Activated naive CD8-positive, alpha-beta T cell treated with anti-CD3 and anti-CD28 coated beads, Interleukin-2, amount 50 U/mL, for 16 hours (primary cell): ENCODE measurements at regions not wholly inside any gene's neighbourhood (a gene's known extent, or its start where the extent isn't known, plus 50 kb on each side); places are given as distances from the start of the nearest gene placed in this dataset.

ENCODE experiments used
- DNase-seq: peaks from one replicate; pipeline ENCODE4 v3.0.0-alpha.2; 2020; ENCODE audit warnings: low read depth, low spot score

DNA sequence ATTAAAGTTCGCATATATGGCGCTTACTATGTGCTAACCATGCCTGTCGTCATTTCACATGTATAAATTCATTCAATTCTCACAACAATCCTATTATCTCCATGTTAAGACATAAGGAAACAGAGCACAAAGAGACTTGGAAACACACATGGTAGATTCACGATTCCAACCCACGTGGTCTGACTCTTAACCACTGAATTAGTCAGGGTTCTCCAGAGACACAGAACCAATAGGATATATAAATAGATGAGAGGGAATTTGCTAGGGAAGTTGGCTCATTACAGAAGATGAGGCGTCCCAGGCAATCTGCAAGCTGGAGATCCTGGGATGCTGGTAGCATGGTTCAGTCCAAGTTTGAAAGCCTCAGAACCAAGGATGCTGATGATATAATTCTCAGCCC, 765.3 kb downstream of the TBL1XR1 start:
- DNase-seq, result no peak

DNA sequence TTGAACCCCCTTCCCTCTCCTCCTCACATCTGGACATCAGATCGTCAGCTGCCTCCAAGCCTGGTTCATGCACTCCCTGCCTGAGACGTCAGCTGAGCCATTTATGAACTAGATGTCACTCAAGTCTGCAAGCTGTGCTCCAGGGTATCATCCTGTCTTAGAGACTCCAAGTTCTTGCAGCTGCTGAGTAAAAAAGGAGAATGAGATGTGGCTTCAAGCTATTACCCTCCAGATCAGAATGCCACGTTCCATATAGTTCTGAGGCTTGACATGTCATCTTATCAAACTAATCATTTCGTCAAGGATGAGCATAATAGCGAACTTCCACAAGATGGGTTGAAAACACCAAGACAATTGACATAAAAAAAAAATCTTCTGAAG, 766.3 kb downstream of the TBL1XR1 start:
- DNase-seq, result no peak

DNA sequence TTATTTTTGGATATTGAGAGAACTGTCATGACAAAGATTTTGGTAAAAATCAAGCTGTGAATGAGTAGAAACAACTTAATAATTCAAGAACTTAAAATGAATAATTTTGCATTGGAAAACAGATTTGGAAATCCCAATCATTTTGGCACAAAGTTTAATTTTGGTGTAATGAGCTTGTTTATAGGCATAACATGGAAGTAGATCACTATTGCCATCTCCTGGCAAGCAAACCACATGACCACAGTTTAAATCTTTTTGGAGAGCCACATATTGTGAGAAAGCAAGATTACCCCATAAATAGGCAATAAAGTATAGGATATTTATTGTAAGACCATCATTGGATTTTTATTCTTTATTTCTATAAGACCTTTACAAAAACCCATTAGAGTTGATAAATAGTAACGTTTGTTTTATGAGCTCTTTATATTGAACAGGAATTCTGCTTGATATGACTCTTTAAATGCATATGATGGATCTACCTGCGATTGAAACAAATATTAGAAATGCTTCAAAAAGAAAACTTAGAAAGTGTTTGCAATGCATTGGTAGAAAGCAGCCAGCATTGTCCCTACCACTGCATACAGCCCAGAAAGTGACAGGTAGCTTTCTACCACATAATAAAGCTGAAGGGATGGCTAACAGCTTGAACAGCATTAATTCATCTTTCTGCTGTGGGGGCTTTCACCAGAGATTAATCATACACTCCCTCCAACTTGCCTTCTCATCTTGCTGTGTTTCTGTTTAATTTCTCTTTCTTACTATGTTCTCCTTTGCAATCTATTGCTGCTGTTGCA, 766.8 kb downstream of the TBL1XR1 start:
- no peak for DNase-seq

DNA sequence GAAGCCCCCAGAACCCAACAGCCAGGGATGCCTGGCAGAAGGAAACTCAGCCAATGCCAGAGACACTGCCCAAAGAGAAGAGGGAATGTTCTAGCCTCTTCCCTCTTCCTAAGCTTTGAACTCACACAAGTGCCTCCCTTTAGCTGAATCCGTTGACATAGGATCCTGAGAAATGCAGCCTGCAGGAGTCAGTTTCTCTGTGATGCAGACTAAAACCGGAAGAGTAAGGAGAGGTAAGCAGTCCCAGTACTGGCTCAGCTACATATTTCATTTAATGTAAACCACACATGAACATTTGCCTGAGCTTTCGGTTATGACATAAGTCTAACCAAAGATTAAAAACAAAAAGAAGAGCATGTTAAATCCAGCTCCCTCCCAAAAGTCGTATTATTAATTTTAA, 768.7 kb downstream of the TBL1XR1 start:
- no peak for DNase-seq

DNA sequence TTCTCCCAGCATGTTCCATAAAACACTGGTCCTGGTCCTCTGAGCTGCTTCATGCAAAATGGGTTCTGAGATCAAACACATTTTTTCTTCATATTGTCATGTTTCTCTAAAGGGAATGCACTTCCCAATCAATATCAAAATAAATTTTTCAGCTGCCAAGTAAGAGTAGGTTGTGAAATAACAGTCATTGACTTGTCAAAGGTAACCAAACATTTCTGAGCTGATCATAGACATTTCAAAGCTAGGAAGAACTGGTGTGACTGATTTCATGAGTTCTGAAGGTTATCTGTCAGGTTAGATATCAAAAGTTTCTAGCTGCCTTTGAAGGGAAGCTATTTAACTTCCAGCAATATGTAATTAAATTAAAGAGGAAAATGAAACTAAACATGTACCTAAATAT, 770.9 kb downstream of the TBL1XR1 start:
- DNase-seq, result no peak

DNA sequence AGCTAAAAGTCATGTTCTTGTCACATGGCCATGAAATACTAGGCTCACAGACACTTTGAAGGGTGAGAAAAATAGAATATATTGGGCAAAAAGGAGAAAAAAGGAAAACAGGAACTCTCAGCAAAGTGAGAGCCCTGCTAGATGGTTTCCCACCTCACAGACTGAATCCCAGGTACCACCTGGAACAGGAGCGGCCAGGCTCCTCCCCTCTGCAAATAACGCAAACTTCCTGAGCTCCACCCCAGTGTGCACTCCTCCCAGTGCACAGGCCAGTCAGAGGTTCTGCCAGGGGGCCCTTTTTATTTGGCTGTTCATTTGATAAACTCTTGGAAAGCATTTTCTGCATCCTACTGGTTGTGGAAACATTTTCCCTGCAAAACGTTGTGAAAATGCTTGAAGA, 780.4 kb downstream of the TBL1XR1 start:
- no peak for DNase-seq

DNA sequence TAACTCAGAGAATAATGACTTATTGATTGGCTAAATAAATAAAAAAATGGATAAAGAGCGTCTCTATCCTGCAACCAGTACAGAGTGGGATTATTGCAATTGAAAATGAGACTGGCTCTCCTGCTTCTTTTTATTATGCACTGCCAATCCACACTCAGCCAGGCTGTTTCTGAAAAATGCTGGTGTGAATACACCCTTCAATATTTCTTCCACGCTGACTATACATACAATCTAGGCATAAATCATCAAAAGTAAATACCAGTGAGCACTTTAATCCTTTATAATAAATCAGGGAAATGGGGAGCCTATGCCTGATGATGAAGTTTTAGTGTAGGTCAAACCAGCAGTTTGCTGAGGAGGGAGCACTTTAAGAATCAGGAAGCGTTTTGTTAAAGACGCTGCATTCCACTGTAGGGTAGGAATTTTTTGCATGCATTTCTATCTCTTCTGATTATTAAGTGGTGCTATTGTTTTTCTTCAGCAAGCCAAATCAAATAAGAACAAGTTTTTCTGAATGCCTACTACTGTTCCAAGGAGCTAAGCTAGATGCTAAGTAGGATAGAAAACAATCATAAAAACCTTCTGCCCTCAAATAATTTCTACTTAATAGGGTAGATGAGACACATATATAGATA, 781.5 kb downstream of the TBL1XR1 start:
- DNase-seq, result no peak

DNA sequence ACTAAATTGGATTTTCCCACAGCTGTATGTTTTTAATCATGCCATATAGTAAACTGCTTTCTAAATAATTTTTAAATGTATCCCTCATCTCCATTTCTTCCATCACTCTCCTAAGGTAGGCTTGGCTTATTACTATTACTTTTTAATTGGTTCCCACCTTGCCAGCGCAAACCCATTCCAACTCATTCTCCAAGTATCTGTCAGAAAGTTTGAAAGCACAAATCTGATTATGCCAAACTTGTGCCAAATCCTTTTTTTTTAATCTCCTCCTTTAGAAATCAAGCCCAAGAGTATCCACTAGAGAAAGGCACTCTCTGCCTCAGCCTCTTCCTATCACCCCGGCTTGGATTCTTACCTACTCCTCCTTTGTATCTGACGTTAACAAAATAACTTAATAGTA, 784.5 kb downstream of the TBL1XR1 start:
- no peak for DNase-seq

DNA sequence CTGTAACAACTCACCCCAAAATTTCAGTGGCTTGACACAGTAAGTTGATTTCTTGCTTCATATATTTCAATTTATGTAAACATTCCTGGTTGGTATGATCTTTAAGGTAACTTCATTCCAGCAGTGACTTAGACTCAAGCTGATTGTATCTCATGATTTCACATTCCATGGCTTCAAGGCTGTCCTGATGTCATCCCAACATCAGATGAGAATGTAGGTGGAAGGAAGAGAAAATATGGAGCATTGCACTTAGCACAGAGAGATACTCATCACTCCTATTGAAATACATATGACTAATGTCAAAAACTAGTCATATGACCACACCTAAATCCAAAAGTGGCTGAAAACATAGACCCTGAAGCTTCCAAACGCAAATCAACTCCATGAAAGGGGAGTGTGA, 793.8 kb downstream of the TBL1XR1 start:
- DNase-seq, result no peak

DNA sequence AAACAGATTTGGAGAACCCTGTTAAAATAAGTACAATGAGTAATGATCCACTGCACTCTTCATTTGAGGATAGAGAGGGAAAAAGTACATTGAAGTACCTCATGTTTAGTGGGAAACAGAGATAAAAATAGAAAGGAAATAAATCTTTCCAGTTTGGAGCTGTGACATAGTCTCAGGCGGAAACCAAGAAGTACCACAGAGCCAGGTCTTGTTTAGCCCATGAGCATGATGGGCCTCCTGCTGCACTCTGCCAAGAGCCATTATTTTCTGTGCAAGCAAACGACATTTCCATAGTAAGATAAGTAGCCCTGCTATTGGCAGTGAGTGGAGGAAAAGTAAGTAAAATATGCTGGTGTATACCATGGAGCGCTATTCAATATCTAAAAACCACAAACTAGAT, 796.1 kb downstream of the TBL1XR1 start:
- DNase-seq, result no peak

DNA sequence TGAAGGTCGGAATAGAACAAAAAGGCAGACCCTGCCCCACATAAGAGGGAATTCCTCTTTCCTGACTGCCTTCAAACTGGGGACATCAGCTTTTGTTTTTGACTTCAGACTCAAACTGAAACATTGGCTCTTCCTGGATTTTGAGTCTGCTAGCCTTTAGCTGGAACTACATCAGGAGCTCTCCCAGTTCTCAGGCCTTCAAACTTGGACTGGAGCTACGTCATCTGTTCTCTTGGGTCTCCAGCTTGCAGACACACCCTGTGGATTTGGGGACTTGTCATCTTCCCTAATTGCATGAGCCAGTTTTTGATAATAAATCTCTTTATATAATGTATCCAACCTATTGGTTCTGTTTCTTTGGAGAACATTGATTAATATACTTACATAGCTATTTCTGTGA, 798.1 kb downstream of the TBL1XR1 start:
- DNase-seq, result no peak

DNA sequence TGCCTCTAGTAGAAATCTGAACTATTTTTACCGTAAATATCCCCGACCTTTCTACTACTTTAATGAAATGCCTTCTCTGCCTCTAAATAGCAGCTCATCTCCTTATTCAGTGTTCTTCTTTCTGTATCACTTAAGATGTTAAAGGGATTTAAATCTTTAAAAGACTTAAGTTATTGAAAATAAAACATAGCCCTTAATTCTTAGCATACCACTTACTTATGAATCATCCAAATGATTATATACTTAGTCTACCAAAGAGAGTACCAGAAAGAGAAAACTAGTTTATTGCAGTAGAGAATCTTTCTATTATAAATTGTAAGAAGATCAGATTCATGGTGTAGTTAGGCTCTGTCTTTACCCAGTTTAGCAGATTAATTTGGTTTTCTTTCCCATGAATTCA, 802.0 kb downstream of the TBL1XR1 start:
- no peak for DNase-seq

DNA sequence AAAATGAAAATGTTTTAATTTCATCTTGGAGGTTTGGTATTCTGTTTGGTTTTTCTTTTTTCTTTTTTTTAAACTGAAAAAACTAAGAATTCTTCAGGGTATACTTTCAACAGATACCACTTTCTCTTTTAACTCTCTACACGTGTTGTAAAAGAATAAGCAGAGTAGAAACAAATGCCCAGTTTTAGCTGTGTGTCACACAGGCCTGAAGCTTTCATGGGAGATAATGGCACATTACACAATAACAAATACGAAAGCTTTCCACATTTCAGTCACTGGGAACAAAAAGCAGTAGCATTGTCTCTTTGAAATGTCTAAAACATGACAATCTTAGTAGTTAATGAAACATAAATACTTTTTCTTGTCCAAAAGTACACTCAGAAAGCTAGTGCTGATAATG, 818.5 kb downstream of the TBL1XR1 start:
- no peak for DNase-seq

DNA sequence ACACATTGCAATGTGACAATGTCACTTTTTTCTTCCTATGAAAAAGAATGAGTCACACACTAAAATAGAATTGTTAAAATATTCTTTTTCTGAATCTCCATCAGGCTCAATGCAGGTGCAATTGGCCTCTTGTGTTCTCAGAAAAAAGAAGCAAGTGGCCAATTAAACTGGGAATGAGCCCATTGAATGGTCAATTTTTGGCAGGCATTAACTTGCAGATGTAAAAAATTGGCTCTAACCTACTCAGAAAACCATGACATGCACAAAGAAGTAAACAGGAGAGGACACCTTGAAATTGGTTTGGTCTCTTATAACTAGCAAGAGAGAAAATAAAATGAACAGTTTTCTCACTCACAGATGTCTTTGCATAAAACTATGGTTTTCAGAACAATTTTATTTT, 820.8 kb downstream of the TBL1XR1 start:
- no peak for DNase-seq

DNA sequence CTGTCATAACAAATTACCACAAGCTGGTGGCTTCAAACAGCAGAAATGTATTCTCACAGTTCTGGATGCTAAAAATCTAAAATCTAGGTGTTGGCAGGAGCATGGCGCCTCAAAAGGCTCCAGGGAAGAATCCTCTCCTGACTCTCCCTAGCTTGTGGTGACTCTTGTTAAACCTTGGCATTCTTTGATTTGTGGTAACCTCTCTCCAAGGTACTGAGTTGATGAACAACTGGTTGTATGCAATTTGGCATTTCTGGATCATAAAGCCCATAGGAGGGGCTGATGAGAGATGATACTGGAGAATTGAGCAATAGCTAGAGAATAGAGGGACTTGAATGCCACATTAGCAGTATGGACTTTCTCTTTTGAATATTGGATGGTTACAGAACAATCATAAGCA, 821.8 kb downstream of the TBL1XR1 start:
- DNase-seq, result no peak

DNA sequence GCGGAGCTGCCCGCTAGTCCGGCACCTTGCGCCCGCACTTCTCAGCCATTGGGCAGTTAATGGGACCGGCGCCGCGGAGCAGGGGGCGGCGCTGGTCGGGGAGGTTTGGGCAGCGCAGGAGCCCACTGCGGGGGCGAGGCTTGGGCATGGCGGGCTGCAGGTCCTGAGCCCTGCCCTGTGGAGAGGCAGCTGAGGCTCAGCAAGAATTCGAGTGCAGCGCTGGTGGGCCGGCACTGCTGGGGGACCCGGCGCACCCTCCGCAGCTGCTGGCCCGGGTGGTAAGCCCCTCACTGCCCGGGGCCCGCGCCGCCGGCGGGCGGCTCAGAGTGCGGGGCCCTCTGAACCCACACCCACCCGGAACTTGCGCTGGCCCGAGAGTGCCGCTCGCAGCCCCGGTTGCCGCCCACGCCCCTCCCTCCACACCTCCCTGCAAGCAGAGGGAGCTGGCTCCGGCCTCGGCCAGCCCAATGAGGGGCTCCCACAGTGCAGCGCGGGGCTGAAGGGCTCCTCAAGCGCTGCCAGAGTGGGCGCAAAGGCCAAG, 835.0 kb downstream of the TBL1XR1 start:
- DNase-seq, result no peak

DNA sequence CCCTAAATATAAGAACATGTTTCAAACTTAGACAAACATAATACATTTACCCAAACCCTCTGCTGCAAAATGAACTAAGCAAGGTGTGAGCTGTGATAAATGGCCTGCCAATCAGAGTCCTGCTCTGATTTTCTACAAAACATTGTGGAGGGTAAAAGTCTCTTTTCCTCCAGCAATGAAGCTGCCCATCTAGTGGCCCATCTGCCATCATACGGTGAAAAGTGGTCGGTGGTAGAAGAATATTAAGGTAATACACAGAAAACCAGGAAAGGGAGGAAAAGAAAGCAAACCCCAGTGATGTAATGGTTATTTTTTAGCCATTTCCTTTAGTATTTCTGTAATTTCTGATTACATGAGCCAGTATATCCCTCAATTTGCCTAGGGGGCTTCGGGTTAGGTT, 838.1 kb downstream of the TBL1XR1 start:
- DNase-seq, result no peak

DNA sequence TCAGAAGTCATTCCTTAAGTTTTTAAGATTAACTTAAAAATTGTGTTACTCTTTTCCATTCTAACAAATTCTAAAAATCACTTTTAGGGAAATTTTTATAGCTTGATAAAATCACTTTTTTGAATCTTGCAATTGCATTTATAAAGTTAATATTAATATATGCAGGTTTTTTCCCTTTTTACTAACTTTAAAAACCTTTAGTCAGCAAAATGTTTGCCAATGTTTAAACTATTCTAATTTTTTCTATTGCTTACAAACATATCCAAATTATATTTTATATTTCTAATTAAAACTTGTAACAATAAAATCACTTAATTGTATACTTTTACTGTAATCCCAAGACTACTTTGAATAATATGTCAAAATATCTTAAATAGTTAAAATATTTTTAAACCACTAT, 839.4 kb downstream of the TBL1XR1 start:
- no peak for DNase-seq

DNA sequence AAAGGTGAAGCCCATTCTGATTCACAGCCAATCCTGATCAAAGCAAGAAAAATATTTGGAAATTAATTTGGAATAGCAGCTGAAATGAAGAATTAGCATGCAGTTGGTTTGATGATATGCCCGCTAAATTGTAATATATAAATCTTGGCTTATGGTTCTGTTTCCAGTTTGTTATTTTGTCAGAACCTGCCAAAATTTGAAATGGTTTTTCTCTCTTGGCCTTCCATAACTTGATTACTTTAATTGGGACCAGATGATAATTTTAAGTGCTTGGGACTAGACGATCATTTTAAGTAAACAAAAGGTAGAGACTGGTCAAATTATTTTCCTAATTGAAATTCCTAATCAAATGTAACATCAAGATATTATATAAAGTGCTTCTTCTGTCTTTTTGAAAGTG, 842.4 kb downstream of the TBL1XR1 start:
- no peak for DNase-seq

DNA sequence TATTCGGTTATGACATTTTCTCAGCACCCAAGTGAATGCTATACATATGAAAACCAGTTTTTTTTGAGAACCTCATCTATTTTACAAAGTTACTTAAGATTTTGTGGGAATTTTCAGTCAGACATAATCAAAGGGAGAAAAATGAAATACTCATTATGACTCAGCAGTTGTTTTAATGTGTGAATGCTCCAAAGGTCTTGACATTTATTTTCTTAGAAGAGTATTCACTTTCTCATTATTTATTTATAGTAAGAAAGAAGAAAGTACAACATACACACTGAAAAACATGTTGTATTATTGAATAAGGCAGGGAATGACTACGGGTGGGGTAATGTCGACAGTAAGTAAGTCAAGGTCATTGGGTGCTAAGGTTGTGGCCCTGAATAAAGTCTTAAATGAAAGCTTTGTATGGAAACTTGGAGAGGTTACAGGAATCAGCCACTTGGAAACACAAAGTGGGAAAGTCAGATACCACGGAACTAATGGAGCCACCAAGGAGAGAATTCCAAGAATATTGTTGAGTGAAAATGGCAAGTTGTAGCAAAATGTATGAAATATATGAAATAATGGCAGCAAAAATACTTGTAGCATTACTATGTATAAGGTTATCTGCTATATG, 844.5 kb downstream of the TBL1XR1 start:
- no peak for DNase-seq

DNA sequence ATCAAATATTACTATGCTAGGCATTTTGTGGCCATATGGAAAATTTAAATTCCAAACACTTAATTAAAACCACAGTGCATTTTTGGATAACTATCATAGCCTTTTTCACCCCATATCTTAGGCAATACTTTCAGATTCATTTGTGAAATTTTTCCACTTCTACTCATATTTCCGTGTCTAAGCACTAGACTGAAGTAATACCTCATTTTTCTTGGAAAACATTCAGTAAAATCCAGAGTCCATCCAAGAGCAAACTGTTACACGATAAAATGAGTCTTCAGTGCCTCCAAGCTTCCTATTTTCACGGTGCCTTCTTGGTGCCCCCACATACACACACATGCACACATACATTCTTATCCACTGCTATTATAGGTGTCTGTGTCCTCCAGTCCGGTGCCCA, 845.9 kb downstream of the TBL1XR1 start:
- no peak for DNase-seq

DNA sequence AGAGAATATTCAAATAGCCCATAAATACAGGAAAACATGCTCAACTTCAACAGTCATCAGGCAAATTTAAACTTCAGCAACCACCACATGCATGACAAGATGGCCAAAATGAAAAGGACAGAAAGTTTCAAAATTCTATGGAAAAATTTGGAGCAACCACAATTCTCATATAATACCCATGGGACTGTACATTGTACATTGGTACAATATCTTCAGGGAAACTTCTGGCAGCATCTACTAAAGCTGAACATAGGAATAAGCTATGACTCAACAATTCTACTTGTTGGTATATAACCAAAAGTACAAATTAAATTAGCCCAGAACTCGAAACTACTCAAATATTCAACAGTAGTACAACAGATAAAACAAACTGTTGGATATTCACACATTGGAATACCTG, 847.6 kb downstream of the TBL1XR1 start:
- DNase-seq, result no peak
